MCF 10A (cell line): ENCODE measurements at regions not wholly inside any gene's neighbourhood (a gene's known extent, or its start where the extent isn't known, plus 50 kb on each side); places are given as distances from the start of the nearest gene placed in this dataset.
A peak's percentile ranks its signal among the peaks of the same experiment; 100 is the strongest.

Experiments used
- BruUV-seq: library from RNA; stranded (reverse); fragments of 400-500 nt; replicated peaks from 2 replicates; lab custom pipeline; 2021; lab: Mats Ljungman, UMichigan
- CTCF ChIA-PET: fragments of 300-600 bp; sonication (Branson Sonifier 250); formaldehyde crosslinking; extraction: SDS; loops from one replicate; lab custom pipeline; 2021; ENCODE audit warnings: antibody characterized with exemption, inconsistent platforms; lab: Yijun Ruan, JAX
- POLR2A ChIA-PET: fragments of 300-600, 350-650 bp; sonication (Branson Sonifier 250); formaldehyde crosslinking; extraction: SDS; loops from one replicate; lab custom pipeline; 2020; ENCODE audit warnings: antibody characterized with exemption, inconsistent platforms; lab: Yijun Ruan, JAX
- DNase-seq: peaks from one replicate; pipeline ENCODE4 v3.0.0-alpha.2; 2018; ENCODE audit not compliant: unreplicated experiment
- H3K27ac Mint-ChIP-seq: one replicate; pipeline ENCODE4 v1.8.0; 2022; ENCODE audit warnings: mild to moderate bottlenecking, low read depth, mixed read lengths; ENCODE audit not compliant: unreplicated experiment
- H3K27me3 Mint-ChIP-seq: one replicate; pipeline ENCODE4 v1.8.0; 2022; ENCODE audit warnings: mixed read lengths; ENCODE audit not compliant: insufficient read depth, unreplicated experiment
- H3K36me3 Mint-ChIP-seq: one replicate; pipeline ENCODE4 v1.8.0; 2022; ENCODE audit warnings: mild to moderate bottlenecking, moderate library complexity, mixed read lengths; ENCODE audit not compliant: insufficient read depth, unreplicated experiment
- H3K4me1 Mint-ChIP-seq: one replicate; pipeline ENCODE4 v1.8.0; 2022; ENCODE audit warnings: mixed read lengths; ENCODE audit not compliant: insufficient read depth, unreplicated experiment
- H3K4me3 Mint-ChIP-seq: one replicate; pipeline ENCODE4 v1.8.0; 2022; ENCODE audit warnings: mild to moderate bottlenecking, moderate library complexity, mixed read lengths; ENCODE audit not compliant: unreplicated experiment
- H3K9me3 Mint-ChIP-seq: one replicate; pipeline ENCODE4 v1.8.0; 2022; ENCODE audit warnings: mixed read lengths; ENCODE audit not compliant: unreplicated experiment
- intact Hi-C: fragments of 100-400 bp; cut with micrococcal nuclease; formaldehyde crosslinking; loops from 2 replicates; pipeline ENCODE4 v1.14.1; 2022
- TF ChIP-seq, protein P1 (sequence below): fragments of 200-600 bp; IDR thresholded peaks from one replicate; pipeline ENCODE4 v1.8.0; 2022; ENCODE audit warnings: antibody characterized with exemption, mild to moderate bottlenecking; ENCODE audit not compliant: unreplicated experiment

DNA sequence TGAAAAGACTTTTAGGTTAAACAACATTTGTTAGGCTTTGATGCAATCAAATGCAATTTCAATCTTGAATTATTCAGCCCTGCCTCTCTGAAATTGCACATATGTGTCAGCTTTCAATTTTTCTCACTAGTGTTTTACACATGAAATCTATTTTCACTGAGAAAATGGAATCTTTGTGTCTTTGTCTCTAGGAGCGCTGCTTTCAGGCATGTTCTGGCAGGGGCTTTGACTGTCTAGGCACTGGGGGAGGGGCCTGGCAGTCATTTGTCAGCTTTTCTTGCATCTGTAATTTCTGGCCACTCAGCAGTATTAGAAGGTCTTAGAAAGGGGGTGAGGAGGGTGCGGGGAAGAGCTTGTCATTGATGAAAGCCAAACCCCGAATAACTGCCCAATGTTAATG, 264.4 kb downstream of the PTPRC start:
- TF ChIP-seq, protein P1, sequence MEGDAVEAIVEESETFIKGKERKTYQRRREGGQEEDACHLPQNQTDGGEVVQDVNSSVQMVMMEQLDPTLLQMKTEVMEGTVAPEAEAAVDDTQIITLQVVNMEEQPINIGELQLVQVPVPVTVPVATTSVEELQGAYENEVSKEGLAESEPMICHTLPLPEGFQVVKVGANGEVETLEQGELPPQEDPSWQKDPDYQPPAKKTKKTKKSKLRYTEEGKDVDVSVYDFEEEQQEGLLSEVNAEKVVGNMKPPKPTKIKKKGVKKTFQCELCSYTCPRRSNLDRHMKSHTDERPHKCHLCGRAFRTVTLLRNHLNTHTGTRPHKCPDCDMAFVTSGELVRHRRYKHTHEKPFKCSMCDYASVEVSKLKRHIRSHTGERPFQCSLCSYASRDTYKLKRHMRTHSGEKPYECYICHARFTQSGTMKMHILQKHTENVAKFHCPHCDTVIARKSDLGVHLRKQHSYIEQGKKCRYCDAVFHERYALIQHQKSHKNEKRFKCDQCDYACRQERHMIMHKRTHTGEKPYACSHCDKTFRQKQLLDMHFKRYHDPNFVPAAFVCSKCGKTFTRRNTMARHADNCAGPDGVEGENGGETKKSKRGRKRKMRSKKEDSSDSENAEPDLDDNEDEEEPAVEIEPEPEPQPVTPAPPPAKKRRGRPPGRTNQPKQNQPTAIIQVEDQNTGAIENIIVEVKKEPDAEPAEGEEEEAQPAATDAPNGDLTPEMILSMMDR, result no peak
- Mint-ChIP-seq H3K4me1 (peaks cover 64% of the 10 kb centered on the region), H3K27ac (peak overlapping the region; percentile 94), H3K36me3 (peaks cover 25% of the 10 kb centered on the region), H3K27me3 (no peaks in the 10 kb centered on the region), H3K9me3 (no peaks in the 10 kb centered on the region), H3K4me3 (peak overlapping the region; percentile 54)
- ChIA-PET CTCF (interaction anchor here (0.6 to 3.6 kb wide), 11 partner anchors 11 to 1632 kb away, joined by 3 to 25 read pairs (median 4); no protein-coding TSS in a partner anchor), POLR2A (interaction anchor here (0.6 to 26.6 kb wide), 14 partner anchors 9 to 180 kb away, joined by 3 to 502 read pairs (median 11); no protein-coding TSS in a partner anchor)
- peak; percentile 66 for DNase-seq
- intact Hi-C loops, result loop anchor here (2.0 kb wide), 2 partner anchors 14 to 32 kb away; no protein-coding TSS in a partner anchor
- BruUV-seq, result no TSS peak

DNA sequence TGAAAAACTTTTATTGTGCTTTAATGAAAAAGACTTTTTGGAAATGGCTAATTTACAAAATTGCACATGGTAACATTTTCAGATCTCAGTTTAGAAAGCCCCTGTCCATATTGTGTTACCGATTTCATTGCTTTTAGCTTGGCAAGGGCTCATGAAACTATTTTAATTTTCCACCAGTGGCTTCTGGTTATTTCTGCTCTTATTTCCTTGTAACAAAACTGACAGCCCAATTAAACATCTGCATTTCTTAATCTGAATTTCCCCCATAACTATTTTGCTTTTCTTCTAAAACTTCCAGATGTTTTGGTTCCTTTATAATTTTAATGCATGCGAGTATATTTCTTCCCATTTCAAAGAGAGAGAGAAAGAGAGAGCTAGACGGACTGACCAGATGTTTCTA, 264.8 kb downstream of the PTPRC start:
- H3K9me3 Mint-ChIP-seq, result no peaks in the 10 kb centered on the region
- TF ChIP-seq, protein P1, result no peak
- H3K36me3 Mint-ChIP-seq, result peaks cover 21% of the 10 kb centered on the region

DNA sequence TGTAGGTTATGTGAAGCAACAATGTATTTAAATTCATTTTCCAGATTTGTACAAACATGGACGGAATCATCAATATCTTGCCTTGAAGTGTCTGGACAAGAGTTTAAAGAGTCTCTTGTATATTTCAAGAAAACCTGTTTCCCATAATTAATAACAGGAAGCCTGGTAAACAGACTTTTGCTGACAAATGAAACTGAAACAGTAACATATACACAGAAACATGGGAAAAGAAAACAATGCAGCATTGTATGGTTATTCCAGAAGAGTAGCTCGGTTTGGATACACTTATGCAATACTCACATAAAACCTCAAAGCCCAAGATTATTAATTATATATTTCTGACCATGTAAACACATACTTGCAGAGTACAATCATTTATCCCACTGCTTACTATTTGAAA, 265.5 kb downstream of the PTPRC start:
- H3K4me3 Mint-ChIP-seq, result peak overlapping the region; percentile 54
- TF ChIP-seq, protein P1, result no peak
- DNase-seq, result peak; percentile 66
- no TSS peak for BruUV-seq
- peak overlapping the region; percentile 94 for H3K27ac Mint-ChIP-seq
- intact Hi-C loops, result no loop called here
- ChIA-PET POLR2A (interaction anchor here (0.6 to 26.6 kb wide), 12 partner anchors 8 to 938 kb away, joined by 3 to 502 read pairs (median 12); no protein-coding TSS in a partner anchor), CTCF (interaction anchor here (0.9 to 3.5 kb wide), 4 partner anchors 10 to 32 kb away, joined by 4 to 25 read pairs (median 17); no protein-coding TSS in a partner anchor)
- H3K27me3 Mint-ChIP-seq, result no peaks in the 10 kb centered on the region
- H3K36me3 Mint-ChIP-seq, result peaks cover 14% of the 10 kb centered on the region
- peaks cover 2% of the 10 kb centered on the region for H3K9me3 Mint-ChIP-seq
- peaks cover 68% of the 10 kb centered on the region for H3K4me1 Mint-ChIP-seq

More for the DNA sequence above, 264.8 kb downstream of the PTPRC start:
- Mint-ChIP-seq H3K27me3 (no peaks in the 10 kb centered on the region), H3K4me1 (peaks cover 67% of the 10 kb centered on the region), H3K27ac (peak overlapping the region; percentile 94), H3K4me3 (peak overlapping the region; percentile 54)
- intact Hi-C loops, result loop anchor here (2.0 kb wide), 2 partner anchors 15 to 31 kb away; no protein-coding TSS in a partner anchor
- ChIA-PET CTCF (interaction anchor here (0.8 to 3.6 kb wide), 8 partner anchors 11 to 1632 kb away, joined by 3 to 25 read pairs (median 10); no protein-coding TSS in a partner anchor), POLR2A (interaction anchor here (0.6 to 26.6 kb wide), 12 partner anchors 9 to 128 kb away, joined by 3 to 502 read pairs (median 14); no protein-coding TSS in a partner anchor)
- no peak for DNase-seq
- BruUV-seq, result TSS peak; percentile 87

DNA sequence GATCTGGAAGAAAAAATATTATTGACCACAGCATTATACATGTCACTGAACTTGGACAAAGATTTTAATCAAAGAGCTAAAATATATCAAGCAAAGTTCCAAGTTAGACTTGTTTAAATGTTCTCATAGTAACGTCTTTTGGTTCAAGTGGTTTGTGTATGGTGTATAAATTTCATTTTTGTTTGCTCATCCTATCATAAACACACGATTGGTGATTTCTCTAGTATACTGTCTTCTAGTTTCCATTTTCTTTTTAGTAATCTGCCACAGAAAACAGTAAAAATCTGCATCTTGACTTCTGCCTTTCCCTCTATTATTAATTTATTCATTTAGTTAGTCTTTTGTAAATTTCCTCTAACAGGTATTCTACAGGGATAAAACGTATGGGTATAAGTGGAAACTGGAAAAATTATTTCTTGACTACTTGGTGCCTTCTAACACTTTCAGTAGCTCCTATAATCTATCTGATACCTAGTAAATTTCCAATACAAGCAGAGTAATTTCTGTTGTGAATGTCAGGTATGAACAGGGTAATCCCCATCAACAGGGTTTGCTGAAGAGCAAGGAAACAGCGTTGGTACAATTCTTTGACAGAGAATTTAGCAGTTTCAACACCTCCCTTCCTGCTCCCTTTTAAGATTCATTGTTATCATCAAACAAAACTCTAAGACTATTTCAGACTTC, 268.0 kb downstream of the PTPRC start:
- peaks cover 80% of the 10 kb centered on the region for H3K4me1 Mint-ChIP-seq
- CTCF ChIA-PET, result interaction anchor here (1.0 to 1.4 kb wide), 4 partner anchors 9 to 31 kb away, joined by 3 to 4 read pairs (median 3); no protein-coding TSS in a partner anchor
- BruUV-seq, result no TSS peak

More for the DNA sequence above, 268.0 kb downstream of the PTPRC start:
- Mint-ChIP-seq H3K9me3 (peaks cover 14% of the 10 kb centered on the region), H3K27ac (peak overlapping the region; percentile 89), H3K36me3 (peaks cover 6% of the 10 kb centered on the region), H3K4me3 (peak overlapping the region; percentile 2), H3K27me3 (no peaks in the 10 kb centered on the region)
- TF ChIP-seq, protein P1, result no peak
- intact Hi-C loops, result no loop called here
- DNase-seq, result no peak
- POLR2A ChIA-PET, result interaction anchor here (0.6 to 26.6 kb wide), 8 partner anchors 9 to 1252 kb away, joined by 3 to 502 read pairs (median 29); no protein-coding TSS in a partner anchor
